ENCODE measurements at regions not wholly inside any gene's neighbourhood (a gene's known extent, or its start where the extent isn't known, plus 50 kb on each side); places are given as distances from the start of the nearest gene placed in this dataset.

DNA sequence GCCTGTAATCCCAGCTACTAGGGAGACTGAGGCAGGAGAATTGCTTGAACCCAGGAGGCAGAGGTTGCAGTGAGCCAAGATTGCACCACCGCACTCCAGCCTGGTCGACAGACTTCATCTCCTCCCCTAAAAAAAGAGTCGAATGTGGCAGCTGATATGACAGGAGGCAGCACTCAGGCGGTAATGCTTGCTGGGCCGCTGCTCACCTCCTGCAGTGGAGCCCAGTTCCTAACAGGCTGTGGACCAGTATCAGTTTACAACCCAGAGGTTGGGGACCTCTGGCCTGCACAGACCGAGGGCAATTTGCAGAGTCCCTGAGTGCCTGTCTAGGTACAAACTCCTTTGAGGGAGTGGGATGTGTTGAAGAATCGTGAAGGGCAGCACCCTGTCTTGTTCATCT lies 136.2 kb downstream of the SMAD6 start:
- no peaks in the 10 kb centered on the region for H3K36me3 ChIP-seq (ENCODE audit: control insufficient read depth, insufficient read depth, low read length)
- H3K9ac ChIP-seq (ENCODE audit: insufficient read depth in 1 of 2, low read depth in 2 of 2, low read length in 2 of 2): no peak overlapping the region; a peak in 1 of 4 replicates
- FAIRE-seq: no peak
- no peak for ATAC-seq
- DNase-seq (ENCODE audit: extremely low read depth in 1 of 4, low spot score in 3 of 4): no peak
- H3K4me3 ChIP-seq: no peak overlapping the region
- no peaks in the 10 kb centered on the region for H4K20me1 ChIP-seq (replicated peaks; ENCODE audit: control insufficient read depth, insufficient read depth, low read length)
- no peak overlapping the region for H2AFZ ChIP-seq (ENCODE audit: low read depth, low read length)
- WGBS (ENCODE audit: insufficient coverage, low coverage, missing lambda C conversion rate): 28% methylated on average over 7 of the region's 7 CpGs
- TF ChIP-seq ZNF431 (CRISPR knock-in tag; IDR thresholded peaks at IDR 0.05) (no peak), NFYB (IDR thresholded peaks at IDR 0.05; ENCODE audit: extremely low read depth, insufficient read length) (no peak), CBFA2T2 (conservative IDR thresholded peaks at IDR 0.05) (no peak), SPI1 (IDR thresholded peaks at IDR 0.05; ENCODE audit: borderline replicate concordance, low read depth, low read length) (no peak), MEIS2 (IDR thresholded peaks at IDR 0.05; ENCODE audit: partially characterized antibody) (no peak), TEAD2 (tag; IDR thresholded peaks at IDR 0.05) (no peak), TRIM24 (IDR thresholded peaks at IDR 0.05) (no peak), PYGO2 (tag; IDR thresholded peaks at IDR 0.05) (no peak)
- in situ Hi-C loops (cut with MboI): no loop called here
- no peaks in the 10 kb centered on the region for H3K9me3 ChIP-seq (replicated peaks; ENCODE audit: control insufficient read depth, insufficient read depth, low read depth, low read length)
- H3K27ac ChIP-seq (ENCODE audit: extremely low read depth, low read depth, low read length): no peak overlapping the region
- CTCF ChIA-PET (ENCODE audit: low intra/inter-chr PET ratio): interaction anchor here (0.6 kb wide), 1 partner anchor 1441 kb away, joined by 3 read pairs; no protein-coding TSS in a partner anchor
- no TSS peak for BruUV-seq (replicated peaks)
- H3K27me3 ChIP-seq (ENCODE audit: control insufficient read depth in 2 of 2, insufficient read depth in 2 of 2, low read length in 2 of 2): no peaks in the 10 kb centered on the region
- peaks cover 5 to 11% of the 10 kb centered on the region in 2 experiments; a peak in 3 of 5 replicates for H3K4me1 ChIP-seq (replicated peaks in 1 of 2; ENCODE audit: control insufficient read depth in 2 of 2, insufficient read depth in 2 of 2, low read length in 2 of 2)
- no peaks in the 10 kb centered on the region for H3K79me2 ChIP-seq (ENCODE audit: control insufficient read depth, insufficient read depth, low read length)
- H3K9me1 ChIP-seq (ENCODE audit: control insufficient read depth, insufficient read depth, low read length): no peaks in the 10 kb centered on the region
- no peak overlapping the region for H3K4me2 ChIP-seq (ENCODE audit: insufficient read depth, low read length)
- intact Hi-C loops (cut with micrococcal nuclease): no loop called here
- POLR2A ChIA-PET: interaction anchor here (1.0 to 1.6 kb wide), 2 partner anchors 11 to 35 kb away, joined by 4 to 7 read pairs; no protein-coding TSS in a partner anchor
